Lung (tissue), 11 donors: ENCODE measurements at regions not wholly inside any gene's neighbourhood (a gene's known extent, or its start where the extent isn't known, plus 50 kb on each side); places are given as distances from the start of the nearest gene placed in this dataset.

ENCODE experiments used
- ATAC-seq: fragments of 200-7000 bp; cut with Tn5 transposase; one replicate; pipeline ENCODE4 v1.9.1; 2020; ENCODE audit warnings: moderate number of reproducible peaks; ENCODE audit not compliant: insufficient read depth, low FRiP score
- DNase-seq, 3 donors: peaks; one replicate each; pipeline ENCODE4 v3.0.0-alpha.2; 2013 to 2017
- H3K27ac ChIP-seq, 2 donors: one replicate each; pipeline ENCODE4 v1.5.1; 2013; ENCODE audit warnings: mild to moderate bottlenecking in 2 of 2, moderate library complexity in 2 of 2, control low read depth in 1 of 2, inconsistent platforms in 1 of 2, low read depth in 1 of 2, low read length in 1 of 2
- H3K27me3 ChIP-seq, 3 donors: one replicate each; pipeline ENCODE4 v1.5.1; 2013; ENCODE audit warnings: low read length in 2 of 3; ENCODE audit not compliant: control insufficient read depth in 3 of 3, insufficient read depth in 3 of 3
- H3K36me3 ChIP-seq, 4 donors: one replicate each; pipeline ENCODE4 v1.5.1; 2013; ENCODE audit warnings: low read length in 4 of 4, mild to moderate bottlenecking in 1 of 4, moderate library complexity in 1 of 4; ENCODE audit not compliant: control insufficient read depth in 4 of 4, insufficient read depth in 4 of 4
- H3K4me1 ChIP-seq, 5 donors: one replicate each; pipeline ENCODE4 v1.5.1; 2013; ENCODE audit warnings: low read length in 5 of 5, mild to moderate bottlenecking in 2 of 5, moderate library complexity in 1 of 5; ENCODE audit not compliant: control insufficient read depth in 5 of 5, insufficient read depth in 5 of 5
- H3K4me3 ChIP-seq: one replicate; pipeline ENCODE4 v1.5.1; 2013; ENCODE audit warnings: mild to moderate bottlenecking, control low read depth, moderate library complexity
- H3K9ac ChIP-seq, 2 donors: one replicate each; pipeline ENCODE4 v1.5.1; 2013; ENCODE audit warnings: low read length in 2 of 2, control low read depth in 1 of 2; ENCODE audit not compliant: insufficient read depth in 1 of 2
- H3K9me3 ChIP-seq, 4 donors: one replicate each; pipeline ENCODE4 v1.5.1; 2013; ENCODE audit warnings: low read length in 3 of 4, mild to moderate bottlenecking in 1 of 4, moderate library complexity in 1 of 4; ENCODE audit not compliant: control insufficient read depth in 4 of 4, insufficient read depth in 3 of 4
- CTCF ChIP-seq: IDR thresholded peaks from 2 replicates; pipeline ENCODE4 v1.5.1; 2012; ENCODE audit warnings: mild to moderate bottlenecking; ENCODE audit errors: control extremely low read depth, extremely low read depth
- whole genome bisulfite sequencing, 2 donors: extraction: QIAGEN DNeasy Blood & Tissue Kit; methylation state at CpG; one replicate each; pipeline ENCODE4 v1.1.7; 2013; 5-methylcytosine and 5-hydroxymethylcytosine counted together
- donor health status: control.
- donor health status: control.
- donor health status: Bipolar disorder and iron deficiency.
- donor health status: healthy.
- donor health status: DM: yes; HTN: yes; CAD: no.

GRCh38 chr10:23955456-23956225 is 253.3 kb upstream of the KIAA1217 start:
- Histone ChIP-seq H3K4me3 (no peak overlapping the region), H3K9me3 (no peaks in the 10 kb centered on the region), H3K27me3 (no peaks in the 10 kb centered on the region), H3K36me3 (no peaks in the 10 kb centered on the region), H3K4me1 (no peaks in the 10 kb centered on the region), H3K27ac (no peak overlapping the region), H3K9ac (no peak overlapping the region)
- ATAC-seq (no peak), DNase-seq (no peak)
- WGBS, 2 donors = 80 to 81% methylated on average over 10 of the region's 10 CpGs
- TF ChIP-seq CTCF = no peak

- DNase-seq (no peak), ATAC-seq (no peak)
- Histone ChIP-seq H3K9me3 (no peaks in the 10 kb centered on the region), H3K9ac (no peak overlapping the region), H3K27me3 (no peaks in the 10 kb centered on the region), H3K27ac (no peak overlapping the region), H3K4me3 (no peak overlapping the region), H3K36me3 (no peaks in the 10 kb centered on the region), H3K4me1 (no peaks in the 10 kb centered on the region)
- TF ChIP-seq CTCF = no peak
- 89 to 90% methylated on average over 5 of the region's 5 CpGs for WGBS, 2 donors
Observed at GRCh38 chr10:23965123-23965522, 243.8 kb upstream of the KIAA1217 start.

GRCh38 chr10:23965880-23966279 is 243.1 kb upstream of the KIAA1217 start:
- Histone ChIP-seq H3K4me1 (no peaks in the 10 kb centered on the region), H3K9me3 (no peaks in the 10 kb centered on the region), H3K27ac (no peak overlapping the region), H3K4me3 (no peak overlapping the region), H3K9ac (no peak overlapping the region), H3K27me3 (no peaks in the 10 kb centered on the region), H3K36me3 (no peaks in the 10 kb centered on the region)
- ATAC-seq (no peak), DNase-seq (no peak)
- 92 to 94% methylated on average over 1 of the region's 1 CpG for WGBS, 2 donors
- TF ChIP-seq CTCF = no peak
